ENCODE measurements at regions not wholly inside any gene's neighbourhood (a gene's known extent, or its start where the extent isn't known, plus 50 kb on each side); places are given as distances from the start of the nearest gene placed in this dataset.

DNA sequence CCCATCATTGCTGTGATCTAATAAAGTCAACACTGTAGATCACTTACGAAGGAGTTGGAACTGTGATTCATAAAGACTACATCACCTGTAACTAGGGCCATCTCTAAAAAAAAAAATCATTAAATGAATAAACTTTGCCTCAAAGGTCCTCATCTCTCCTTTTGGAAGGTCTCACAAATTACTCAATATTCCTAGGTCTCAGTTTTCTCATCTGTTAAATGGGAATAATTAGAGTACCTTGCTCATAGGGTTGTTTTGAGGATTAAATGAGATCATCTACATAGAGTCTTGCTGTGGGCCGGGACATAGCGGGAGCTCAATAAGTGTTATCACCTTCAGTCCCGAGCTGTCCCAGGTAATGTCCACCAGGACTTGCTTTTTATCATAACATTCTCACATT is 335.1 kb upstream of the PROK2 start:
- H3K9ac ChIP-seq, result no peak overlapping the region
- H3K36me3 ChIP-seq, result no peaks in the 10 kb centered on the region
- no peak overlapping the region for H3K27ac ChIP-seq
- H3K4me1 ChIP-seq, result no peaks in the 10 kb centered on the region
- no peak for TF ChIP-seq Cebpa-rat (IDR thresholded peaks at IDR 0.05)
- no peaks in the 10 kb centered on the region for H3K27me3 ChIP-seq
- no peak overlapping the region for H3K4me2 ChIP-seq
- H3K4me3 ChIP-seq, result no peak overlapping the region
- H3K9me3 ChIP-seq, result no peaks in the 10 kb centered on the region
- H4K20me1 ChIP-seq, result no peaks in the 10 kb centered on the region

DNA sequence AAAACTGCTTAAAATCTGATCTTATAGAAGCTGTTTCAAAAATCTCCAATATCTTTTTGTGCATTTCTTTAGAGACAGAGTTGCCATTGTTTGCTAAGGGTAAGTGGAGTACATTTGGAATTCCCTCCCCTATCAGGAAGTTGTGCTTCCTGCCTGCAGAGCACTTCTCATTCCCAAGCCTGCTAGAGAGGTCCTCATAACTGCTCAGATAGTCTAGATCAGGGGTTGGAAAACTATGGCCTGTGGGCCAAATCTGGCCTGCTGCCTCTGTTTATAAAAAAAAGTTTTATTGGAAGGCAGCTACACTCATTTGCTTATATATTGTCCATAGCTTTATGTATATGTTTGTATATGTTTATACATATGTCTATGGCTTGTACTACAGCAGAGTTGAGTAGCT is 333.7 kb upstream of the PROK2 start:
- Histone ChIP-seq H3K27ac (no peak overlapping the region), H3K4me3 (no peak overlapping the region), H3K9ac (no peak overlapping the region), H3K27me3 (no peaks in the 10 kb centered on the region), H3K4me1 (no peaks in the 10 kb centered on the region), H3K36me3 (no peaks in the 10 kb centered on the region), H3K4me2 (no peak overlapping the region), H3K9me3 (no peaks in the 10 kb centered on the region), H4K20me1 (no peaks in the 10 kb centered on the region)
- no peak for TF ChIP-seq Cebpa-rat (IDR thresholded peaks at IDR 0.05)

DNA sequence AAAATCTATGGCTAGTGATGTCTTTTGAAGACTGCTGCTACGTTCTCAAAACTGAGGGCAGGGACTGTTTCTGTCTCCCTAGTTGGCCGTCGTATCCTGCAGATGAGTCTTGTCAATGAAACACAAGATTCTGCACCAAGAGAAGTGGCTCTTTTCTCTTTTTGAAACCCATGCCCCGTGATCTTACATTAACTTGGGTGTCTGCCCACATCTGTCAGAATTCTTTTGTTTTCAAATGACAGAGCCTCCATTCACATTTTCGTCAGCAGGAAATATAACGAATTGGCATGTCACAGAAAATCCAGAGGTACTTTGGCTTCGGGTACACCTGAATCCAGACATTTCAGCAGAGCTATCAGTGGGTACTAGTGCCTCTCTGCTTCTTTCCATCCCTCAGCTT is 331.3 kb upstream of the PROK2 start:
- Histone ChIP-seq H3K4me2 (no peak overlapping the region), H3K4me1 (no peaks in the 10 kb centered on the region), H3K27ac (no peak overlapping the region), H3K4me3 (no peak overlapping the region), H3K9ac (no peak overlapping the region), H3K27me3 (no peaks in the 10 kb centered on the region), H3K9me3 (no peaks in the 10 kb centered on the region), H3K36me3 (no peaks in the 10 kb centered on the region), H4K20me1 (no peaks in the 10 kb centered on the region)
- TF ChIP-seq Cebpa-rat (IDR thresholded peaks at IDR 0.05), result no peak

DNA sequence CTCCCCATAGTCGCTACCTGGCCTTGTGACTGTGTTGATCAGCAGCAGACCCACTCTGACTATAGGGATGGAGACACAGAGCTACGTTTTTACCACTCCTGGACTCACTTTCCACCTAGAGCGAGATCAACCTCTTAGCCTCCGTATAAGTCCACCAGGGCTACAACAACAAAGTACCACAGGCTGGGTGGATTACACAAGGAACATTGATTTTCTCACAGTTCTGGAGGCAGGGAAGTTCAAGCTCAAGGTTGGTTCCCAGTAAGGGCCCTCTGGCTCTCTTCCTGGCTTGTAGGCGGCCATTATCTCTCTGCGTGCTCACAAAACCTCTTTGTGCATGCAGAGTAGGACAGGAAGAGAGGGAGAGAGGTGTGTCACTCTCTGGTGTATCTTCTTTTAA is 330.4 kb upstream of the PROK2 start:
- no peaks in the 10 kb centered on the region for H3K27me3 ChIP-seq
- no peak overlapping the region for H3K4me3 ChIP-seq
- no peaks in the 10 kb centered on the region for H3K4me1 ChIP-seq
- H3K27ac ChIP-seq, result no peak overlapping the region
- H4K20me1 ChIP-seq, result no peaks in the 10 kb centered on the region
- H3K9me3 ChIP-seq, result no peaks in the 10 kb centered on the region
- no peak overlapping the region for H3K9ac ChIP-seq
- TF ChIP-seq Cebpa-rat (IDR thresholded peaks at IDR 0.05), result no peak
- H3K36me3 ChIP-seq, result no peaks in the 10 kb centered on the region
- no peak overlapping the region for H3K4me2 ChIP-seq

DNA sequence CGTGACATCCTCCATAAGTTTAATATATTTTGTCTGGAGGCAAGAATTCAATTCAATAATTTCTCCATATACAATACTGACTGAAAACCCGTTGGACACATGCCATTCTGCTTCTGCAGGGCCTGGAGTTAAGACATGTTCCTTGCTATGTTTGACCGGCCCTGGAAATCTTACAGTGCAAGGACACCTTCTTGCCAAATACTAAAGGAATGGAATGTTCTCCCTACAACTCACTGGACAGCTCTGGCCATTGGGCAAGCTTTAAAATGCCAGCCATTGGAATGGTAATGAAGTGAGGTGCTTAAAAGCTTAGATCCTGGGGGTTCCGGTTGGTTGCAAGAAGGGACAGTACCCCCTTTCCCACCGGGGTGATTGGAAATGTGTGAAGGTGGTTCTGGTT is 329.8 kb upstream of the PROK2 start:
- H3K27me3 ChIP-seq, result no peaks in the 10 kb centered on the region
- H3K4me2 ChIP-seq, result no peak overlapping the region
- no peaks in the 10 kb centered on the region for H3K36me3 ChIP-seq
- no peak overlapping the region for H3K9ac ChIP-seq
- TF ChIP-seq Cebpa-rat (IDR thresholded peaks at IDR 0.05), result no peak
- H3K27ac ChIP-seq, result no peak overlapping the region
- H4K20me1 ChIP-seq, result no peaks in the 10 kb centered on the region
- H3K4me1 ChIP-seq, result peaks cover under 1% of the 10 kb centered on the region; the same call in 1 of the 2 replicates
- H3K4me3 ChIP-seq, result no peak overlapping the region
- no peaks in the 10 kb centered on the region for H3K9me3 ChIP-seq

DNA sequence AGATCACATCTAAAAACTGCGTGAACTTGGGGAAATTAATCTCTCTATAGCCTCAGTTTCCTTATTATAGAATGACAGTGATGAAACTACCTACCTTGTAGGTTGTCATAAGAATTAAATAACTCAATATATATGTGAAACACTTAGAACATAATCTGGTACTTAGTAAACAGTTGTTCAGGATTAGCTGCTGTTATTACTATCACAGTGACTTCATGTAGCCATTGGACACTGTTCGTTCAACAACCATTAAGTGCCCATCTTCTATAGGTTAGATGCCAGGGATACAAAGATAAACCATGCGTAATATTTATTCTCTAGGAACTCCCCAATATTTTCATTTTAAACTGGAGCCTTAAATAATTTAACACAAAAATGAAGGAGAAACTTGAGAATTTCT is 329.0 kb upstream of the PROK2 start:
- no peak overlapping the region for H3K4me3 ChIP-seq

DNA sequence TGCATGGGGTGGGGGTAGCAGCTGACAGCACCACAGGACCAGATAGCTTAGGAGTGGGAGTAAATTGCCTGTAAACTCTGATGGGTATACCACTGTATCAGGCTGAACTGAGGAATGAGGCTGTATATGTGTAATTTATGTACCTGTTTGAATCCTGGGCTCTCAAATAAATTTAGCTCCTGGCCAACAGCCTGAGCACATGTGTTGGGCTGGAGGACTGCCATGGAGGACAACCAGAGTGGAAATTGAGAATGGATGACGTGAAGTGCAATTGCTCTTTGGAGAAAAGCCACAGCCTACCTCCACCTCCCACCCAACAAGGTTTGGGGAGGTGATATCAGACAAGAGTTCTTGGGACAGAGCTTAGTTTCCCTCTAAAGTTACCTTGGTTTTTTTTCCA is 328.6 kb upstream of the PROK2 start:
- TF ChIP-seq Cebpa-rat (IDR thresholded peaks at IDR 0.05), result no peak
- Histone ChIP-seq H3K4me1 (peaks cover 13% of the 10 kb centered on the region), H3K4me3 (no peak overlapping the region), H3K9ac (no peak overlapping the region), H3K9me3 (no peaks in the 10 kb centered on the region), H3K27ac (no peak overlapping the region), H3K4me2 (no peak overlapping the region), H3K27me3 (no peaks in the 10 kb centered on the region), H4K20me1 (no peaks in the 10 kb centered on the region), H3K36me3 (no peaks in the 10 kb centered on the region)

More for the DNA sequence above, 329.0 kb upstream of the PROK2 start:
- no peaks in the 10 kb centered on the region for H4K20me1 ChIP-seq
- no peaks in the 10 kb centered on the region for H3K27me3 ChIP-seq
- TF ChIP-seq Cebpa-rat (IDR thresholded peaks at IDR 0.05), result no peak
- H3K4me1 ChIP-seq, result peaks cover 9% of the 10 kb centered on the region
- no peak overlapping the region for H3K4me2 ChIP-seq
- H3K27ac ChIP-seq, result no peak overlapping the region
- H3K9ac ChIP-seq, result no peak overlapping the region
- H3K36me3 ChIP-seq, result no peaks in the 10 kb centered on the region
- H3K9me3 ChIP-seq, result no peaks in the 10 kb centered on the region

DNA sequence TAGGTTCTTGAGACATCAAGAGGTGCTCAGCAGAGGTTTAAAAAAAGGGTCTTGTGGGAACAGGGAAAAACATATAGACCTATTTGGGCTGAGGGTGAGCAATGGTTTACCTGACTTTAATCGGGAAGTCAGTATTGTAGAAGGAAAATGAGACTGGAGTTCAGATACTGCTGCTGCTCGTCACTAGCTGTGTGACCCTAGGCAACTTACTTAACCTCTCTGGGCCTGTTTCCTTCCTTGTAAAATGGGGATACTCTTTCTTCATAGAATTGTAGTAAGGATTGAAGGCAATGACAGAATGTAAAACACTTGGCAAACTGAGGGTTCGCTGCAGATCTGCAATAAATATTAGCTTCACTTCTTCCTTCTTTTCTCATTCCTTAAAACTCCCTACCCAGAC is 327.5 kb upstream of the PROK2 start:
- Histone ChIP-seq H3K4me1 (peaks cover 13% of the 10 kb centered on the region), H3K9ac (no peak overlapping the region), H3K9me3 (no peaks in the 10 kb centered on the region), H3K27me3 (no peaks in the 10 kb centered on the region), H3K36me3 (no peaks in the 10 kb centered on the region), H3K4me3 (no peak overlapping the region), H3K4me2 (no peak overlapping the region), H4K20me1 (no peaks in the 10 kb centered on the region), H3K27ac (no peak overlapping the region)
- TF ChIP-seq Cebpa-rat (IDR thresholded peaks at IDR 0.05), result no peak

DNA sequence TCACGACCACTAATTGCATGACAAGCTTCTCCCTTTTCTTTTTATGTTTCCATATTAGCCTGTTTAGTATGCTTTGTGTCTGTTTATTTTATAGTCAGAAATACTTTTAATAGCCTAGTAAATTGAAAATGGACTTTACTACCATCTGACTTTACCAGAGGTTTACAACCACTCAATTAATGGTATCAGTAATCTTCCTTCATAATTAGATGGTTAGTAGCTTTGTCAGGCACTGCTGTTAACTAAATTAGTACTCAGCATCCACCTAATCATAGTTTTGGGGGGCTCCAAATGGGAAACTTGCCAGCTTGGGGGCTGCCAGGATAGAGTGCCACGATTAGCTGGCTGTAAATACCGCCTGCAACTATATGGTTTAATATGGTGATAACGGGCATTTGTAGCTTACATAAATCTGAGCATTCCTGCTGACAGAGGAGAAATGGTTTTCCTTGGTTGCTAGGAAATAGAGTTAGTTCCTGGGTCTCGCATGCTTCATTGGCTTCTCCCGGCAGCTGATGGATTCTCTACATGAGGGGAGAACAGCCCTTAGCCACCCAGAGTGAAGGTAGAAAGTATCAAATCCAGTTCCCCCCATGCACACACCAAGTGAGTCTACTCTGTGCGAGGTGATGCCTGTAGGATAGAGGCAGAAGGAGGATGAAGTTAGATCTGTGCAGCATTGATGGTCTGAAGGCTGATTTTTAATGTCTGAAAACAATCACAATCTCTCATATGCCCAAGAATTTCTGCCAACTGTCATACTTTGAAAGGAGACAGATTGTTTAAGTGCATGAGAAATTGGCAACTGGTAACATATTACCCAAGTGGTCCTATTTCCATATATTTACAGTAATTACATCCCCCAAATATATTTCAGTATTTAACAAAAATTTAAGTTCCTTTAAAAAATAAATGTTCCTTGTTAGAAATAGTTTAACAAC is 326.6 kb upstream of the PROK2 start:
- no peak overlapping the region for H3K9ac ChIP-seq
- no peaks in the 10 kb centered on the region for H4K20me1 ChIP-seq
- no peak for TF ChIP-seq Cebpa-rat (IDR thresholded peaks at IDR 0.05)
- H3K4me1 ChIP-seq, result peaks cover 13% of the 10 kb centered on the region
- H3K9me3 ChIP-seq, result no peaks in the 10 kb centered on the region
- H3K4me3 ChIP-seq, result no peak overlapping the region
- H3K27me3 ChIP-seq, result no peaks in the 10 kb centered on the region
- no peak overlapping the region for H3K27ac ChIP-seq
- no peak overlapping the region for H3K4me2 ChIP-seq
- H3K36me3 ChIP-seq, result no peaks in the 10 kb centered on the region

DNA sequence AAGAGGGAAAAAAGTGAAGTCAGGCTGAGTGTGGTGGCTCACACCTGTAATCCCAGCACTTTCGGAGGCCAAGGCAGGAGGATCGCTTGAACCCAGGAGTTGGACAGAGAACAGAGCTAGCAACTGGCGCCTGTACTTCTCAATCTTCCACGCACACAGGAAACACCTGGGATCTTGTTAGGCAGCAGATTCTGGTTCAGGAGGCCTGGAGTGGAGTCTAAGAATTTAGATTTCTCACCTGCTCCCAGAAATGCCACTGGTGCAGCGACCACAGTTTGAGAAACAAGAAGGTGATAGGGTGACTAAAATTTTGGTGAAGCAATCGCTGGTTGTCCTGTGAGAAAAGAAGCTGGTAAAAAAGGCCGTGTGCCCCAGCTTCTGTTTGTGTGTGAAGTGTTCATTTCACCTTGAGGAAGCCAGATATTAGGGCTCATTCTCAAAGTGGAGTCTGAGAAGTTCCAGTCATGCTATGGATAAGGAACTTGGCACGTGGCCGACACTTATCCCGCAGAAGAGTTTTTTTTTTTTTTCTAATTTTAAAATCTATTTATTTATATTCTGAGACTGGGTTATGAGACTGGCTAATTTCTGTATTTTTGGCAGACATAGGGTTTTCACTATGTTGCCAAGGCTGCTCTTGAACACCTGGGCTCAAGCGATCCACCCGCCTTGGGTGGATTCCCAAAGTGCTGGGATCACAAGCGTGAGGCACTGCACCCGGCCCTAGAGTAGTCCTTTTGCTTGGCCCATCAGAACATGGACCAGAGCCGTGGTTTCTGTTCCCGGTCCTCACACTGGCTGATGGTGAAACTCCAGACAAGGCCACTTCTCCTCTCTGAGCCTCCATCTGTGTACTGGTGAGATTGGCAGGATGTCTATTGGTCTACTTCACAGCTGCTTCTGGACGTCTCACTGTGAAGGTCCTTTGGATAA is 324.6 kb upstream of the PROK2 start:
- peaks cover 13% of the 10 kb centered on the region for H3K4me1 ChIP-seq
- no peak overlapping the region for H3K27ac ChIP-seq
- H3K4me3 ChIP-seq, result no peak overlapping the region
- TF ChIP-seq Cebpa-rat (IDR thresholded peaks at IDR 0.05), result no peak
- peak overlapping the region; percentile 45 for H3K4me2 ChIP-seq
- H3K27me3 ChIP-seq, result no peaks in the 10 kb centered on the region
- H3K9ac ChIP-seq, result no peak overlapping the region
- no peaks in the 10 kb centered on the region for H3K9me3 ChIP-seq
- H4K20me1 ChIP-seq, result no peaks in the 10 kb centered on the region
- no peaks in the 10 kb centered on the region for H3K36me3 ChIP-seq

All from BLaER1 (cell line).